ENCODE measurements at regions not wholly inside any gene's neighbourhood (a gene's known extent, or its start where the extent isn't known, plus 50 kb on each side); places are given as distances from the start of the nearest gene placed in this dataset.

DNA sequence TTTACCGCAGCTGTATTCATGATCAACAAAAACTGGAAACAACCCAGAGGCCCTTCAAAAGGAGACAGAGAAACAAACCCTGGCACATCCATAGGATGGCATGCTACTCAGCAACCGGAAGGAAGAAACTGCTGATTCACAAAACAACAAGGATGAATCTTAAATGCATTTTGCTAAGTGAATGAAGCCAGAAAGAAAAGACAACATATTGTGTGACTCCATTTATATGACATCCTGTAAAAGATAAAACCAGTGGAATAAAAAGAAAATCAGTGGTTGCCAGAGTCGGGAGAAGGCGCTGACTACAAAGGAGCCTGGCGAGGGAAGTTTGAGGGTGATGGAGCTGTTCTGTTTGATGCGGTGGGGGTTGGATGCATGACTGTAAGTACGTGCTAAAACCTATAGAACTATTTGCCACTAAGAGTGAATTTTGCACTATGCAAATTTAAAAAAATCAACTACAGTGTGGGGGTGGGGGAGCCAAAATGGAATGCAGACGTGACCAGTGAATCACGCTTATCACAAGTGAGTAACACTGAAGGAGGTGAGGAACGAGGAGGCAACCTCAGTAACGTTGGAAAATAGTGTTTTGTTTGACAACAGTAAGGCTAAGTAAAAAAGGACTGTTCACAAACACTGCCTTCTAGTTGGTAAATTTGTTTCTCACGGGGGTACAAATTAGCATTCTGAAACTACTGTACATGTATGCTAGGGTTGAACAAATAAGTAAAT lies 108.9 kb downstream of the INHBB start:
- Mint-ChIP-seq H3K27me3 (ENCODE audit: low read depth) (peaks cover 70% of the 10 kb centered on the region), H3K9me3 (peaks cover 21% of the 10 kb centered on the region), H3K27ac (ENCODE audit: unreplicated experiment) (no peak overlapping the region), H3K4me3 (no peak overlapping the region), H3K36me3 (ENCODE audit: low read depth) (peaks cover 8% of the 10 kb centered on the region), H3K4me1 (no peaks in the 10 kb centered on the region)
- no peak for DNase-seq (ENCODE audit: low read depth, low spot score)
- TF ChIP-seq, protein P1, sequence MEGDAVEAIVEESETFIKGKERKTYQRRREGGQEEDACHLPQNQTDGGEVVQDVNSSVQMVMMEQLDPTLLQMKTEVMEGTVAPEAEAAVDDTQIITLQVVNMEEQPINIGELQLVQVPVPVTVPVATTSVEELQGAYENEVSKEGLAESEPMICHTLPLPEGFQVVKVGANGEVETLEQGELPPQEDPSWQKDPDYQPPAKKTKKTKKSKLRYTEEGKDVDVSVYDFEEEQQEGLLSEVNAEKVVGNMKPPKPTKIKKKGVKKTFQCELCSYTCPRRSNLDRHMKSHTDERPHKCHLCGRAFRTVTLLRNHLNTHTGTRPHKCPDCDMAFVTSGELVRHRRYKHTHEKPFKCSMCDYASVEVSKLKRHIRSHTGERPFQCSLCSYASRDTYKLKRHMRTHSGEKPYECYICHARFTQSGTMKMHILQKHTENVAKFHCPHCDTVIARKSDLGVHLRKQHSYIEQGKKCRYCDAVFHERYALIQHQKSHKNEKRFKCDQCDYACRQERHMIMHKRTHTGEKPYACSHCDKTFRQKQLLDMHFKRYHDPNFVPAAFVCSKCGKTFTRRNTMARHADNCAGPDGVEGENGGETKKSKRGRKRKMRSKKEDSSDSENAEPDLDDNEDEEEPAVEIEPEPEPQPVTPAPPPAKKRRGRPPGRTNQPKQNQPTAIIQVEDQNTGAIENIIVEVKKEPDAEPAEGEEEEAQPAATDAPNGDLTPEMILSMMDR (conservative IDR thresholded peaks at IDR 0.05): no peak

DNA sequence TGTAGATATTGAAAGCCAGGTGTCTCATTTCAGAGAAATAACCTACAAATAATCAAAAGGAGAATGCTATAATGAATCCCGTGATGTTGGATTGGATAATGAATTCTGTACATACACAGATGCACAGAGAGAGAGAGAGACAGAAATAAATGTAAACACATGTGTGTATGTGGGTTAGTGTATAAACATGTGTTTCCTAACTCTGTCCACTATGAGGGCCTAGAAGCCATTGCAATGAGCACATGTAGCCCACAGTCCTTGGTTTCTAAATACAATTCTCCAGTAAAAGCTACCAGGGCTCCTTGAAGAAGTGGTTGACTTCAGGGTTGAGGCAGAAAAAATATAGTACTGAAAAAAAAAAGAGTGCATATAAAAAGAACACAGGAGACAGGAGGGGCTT lies 109.5 kb downstream of the INHBB start:
- Mint-ChIP-seq H3K4me1 (no peaks in the 10 kb centered on the region), H3K4me3 (no peak overlapping the region), H3K27me3 (ENCODE audit: low read depth) (peaks cover 73% of the 10 kb centered on the region), H3K36me3 (ENCODE audit: low read depth) (peaks cover 8% of the 10 kb centered on the region), H3K27ac (ENCODE audit: unreplicated experiment) (no peak overlapping the region), H3K9me3 (peaks cover 21% of the 10 kb centered on the region)
- TF ChIP-seq, protein P1 (conservative IDR thresholded peaks at IDR 0.05): no peak
- DNase-seq (ENCODE audit: low read depth, low spot score): no peak

DNA sequence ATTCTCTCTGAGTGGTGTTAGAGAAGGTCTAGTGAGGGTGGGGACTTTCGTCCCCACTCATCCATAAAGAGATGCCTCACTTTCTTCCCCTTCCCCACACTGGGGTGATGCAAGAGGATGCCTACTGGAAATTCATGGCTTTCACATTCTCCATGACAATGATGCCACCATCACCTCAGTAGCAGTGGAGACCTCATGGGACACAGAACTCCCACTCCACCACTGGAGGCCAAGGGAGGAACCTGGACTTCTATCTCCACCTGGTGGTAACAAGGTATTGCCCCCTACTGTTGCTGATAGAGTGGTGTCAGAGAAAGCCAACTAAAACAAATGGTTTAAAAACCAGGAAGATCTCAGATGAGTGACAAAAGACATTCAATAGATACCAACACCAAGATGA lies 110.9 kb downstream of the INHBB start:
- Mint-ChIP-seq H3K4me1 (no peaks in the 10 kb centered on the region), H3K27ac (ENCODE audit: unreplicated experiment) (no peak overlapping the region), H3K4me3 (no peak overlapping the region), H3K36me3 (ENCODE audit: low read depth) (peaks cover 8% of the 10 kb centered on the region), H3K27me3 (ENCODE audit: low read depth) (peaks cover 74% of the 10 kb centered on the region), H3K9me3 (peaks cover 21% of the 10 kb centered on the region)
- no peak for DNase-seq (ENCODE audit: low read depth, low spot score)
- TF ChIP-seq, protein P1 (conservative IDR thresholded peaks at IDR 0.05): no peak

DNA sequence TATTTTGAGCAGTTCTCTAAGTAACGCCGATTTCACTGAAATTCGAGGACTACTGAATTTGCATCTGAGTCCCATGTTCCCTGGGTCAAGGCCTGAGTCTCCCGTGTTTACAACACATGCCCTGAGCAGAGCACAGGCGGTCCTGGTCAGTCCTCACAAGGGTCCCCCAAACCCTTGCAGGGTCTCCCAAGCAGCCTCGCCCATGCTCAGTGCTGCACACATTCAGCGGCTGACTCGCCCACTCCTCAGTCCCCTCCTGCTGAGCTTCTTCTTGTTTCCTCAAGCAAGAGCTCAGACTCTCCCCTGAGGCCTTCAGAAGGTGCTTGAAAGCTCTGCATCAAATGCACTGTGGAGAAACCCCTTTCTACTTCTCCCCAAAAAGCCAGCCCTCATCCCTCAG lies 114.6 kb downstream of the INHBB start:
- H3K4me3 Mint-ChIP-seq: no peak overlapping the region
- H3K9me3 Mint-ChIP-seq: peaks cover 21% of the 10 kb centered on the region
- no peak for DNase-seq (ENCODE audit: low read depth, low spot score)
- H3K27me3 Mint-ChIP-seq (ENCODE audit: low read depth): peaks cover 82% of the 10 kb centered on the region
- TF ChIP-seq, protein P1 (conservative IDR thresholded peaks at IDR 0.05): no peak
- H3K4me1 Mint-ChIP-seq: no peaks in the 10 kb centered on the region
- H3K36me3 Mint-ChIP-seq (ENCODE audit: low read depth): peaks cover 8% of the 10 kb centered on the region
- H3K27ac Mint-ChIP-seq (ENCODE audit: unreplicated experiment): no peak overlapping the region

DNA sequence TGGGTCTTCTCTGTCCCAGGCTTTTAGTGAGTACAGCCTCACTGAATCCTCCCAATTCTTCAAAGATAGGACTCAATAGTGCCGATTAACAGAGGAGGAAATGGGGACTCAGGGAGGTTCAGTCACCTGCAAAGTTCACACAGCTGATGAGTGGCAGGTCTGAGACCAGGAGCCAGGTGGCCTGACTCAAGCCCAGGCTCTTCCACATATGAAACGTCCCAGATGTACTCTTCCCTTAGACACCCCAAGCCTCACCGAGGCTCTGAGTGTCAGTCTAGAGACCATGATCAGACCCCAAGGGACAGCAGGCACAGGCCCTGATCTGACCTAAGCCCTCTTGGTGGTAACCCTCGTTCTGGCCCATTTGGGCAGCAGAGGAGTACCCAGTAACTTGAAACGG lies 115.2 kb downstream of the INHBB start:
- H3K9me3 Mint-ChIP-seq: peaks cover 21% of the 10 kb centered on the region
- H3K27ac Mint-ChIP-seq (ENCODE audit: unreplicated experiment): no peak overlapping the region
- H3K27me3 Mint-ChIP-seq (ENCODE audit: low read depth): peaks cover 86% of the 10 kb centered on the region
- peaks cover 8% of the 10 kb centered on the region for H3K36me3 Mint-ChIP-seq (ENCODE audit: low read depth)
- TF ChIP-seq, protein P1 (conservative IDR thresholded peaks at IDR 0.05): no peak
- DNase-seq (ENCODE audit: low read depth, low spot score): no peak
- H3K4me3 Mint-ChIP-seq: no peak overlapping the region
- peaks cover 6% of the 10 kb centered on the region for H3K4me1 Mint-ChIP-seq

Measured in neural crest cell (in vitro differentiated cells).